Right lobe of liver (tissue), 4 donors: ENCODE measurements at regions not wholly inside any gene's neighbourhood (a gene's known extent, or its start where the extent isn't known, plus 50 kb on each side); places are given as distances from the start of the nearest gene placed in this dataset.

Source experiments
- CTCF ChIP-seq, 4 donors: fragments of 200-600 bp in 3 of 4; fragments of 450-650 bp in 1 of 4; IDR thresholded peaks; one replicate each; pipeline versions ENCODE4 v1.5.1 to v1.8.0; 2016 to 2022; ENCODE audit warnings: antibody characterized with exemption in 4 of 4, mild to moderate bottlenecking in 2 of 4
- POLR2A ChIP-seq: fragments of 450-650 bp; IDR thresholded peaks from one replicate; pipeline ENCODE4 v1.6.1; 2017; ENCODE audit warnings: antibody characterized with exemption, mild to moderate bottlenecking
- donor health status: DM: no; HTN: no; CAD: no.
- donor health status: DM: no; HTN: no; CAD: no.
- donor health status: DM: no; HTN: yes; CAD: no.

- TF ChIP-seq CTCF (IDR thresholded peaks at IDR 0.05) = no peak
- no peak for TF ChIP-seq POLR2A
These were observed 371.3 kb downstream of the PBX1 start for GRCh38 chr1:164930241-164930640.
